HEK293 (cell line): ENCODE measurements at regions not wholly inside any gene's neighbourhood (a gene's known extent, or its start where the extent isn't known, plus 50 kb on each side); places are given as distances from the start of the nearest gene placed in this dataset.
"Not testable (repeated sequence)": the region's sequence is repeated elsewhere in the genome, so short reads cannot be mapped to it uniquely, and the experiment has no call there.

Experiments
- CTCF ChIA-PET: fragments of 350-600 bp; formaldehyde crosslinking; extraction: SDS; loops from one replicate; lab custom pipeline; 2021; ENCODE audit warnings: antibody characterized with exemption; lab: Yijun Ruan, JAX
- POLR2A ChIA-PET: fragments of 300-600 bp; formaldehyde crosslinking; extraction: SDS; loops from one replicate; lab custom pipeline; 2020; ENCODE audit warnings: antibody characterized with exemption, inconsistent platforms; lab: Yijun Ruan, JAX
- H3K27ac ChIP-seq: fragments of 200-500 bp; sonication (Bioruptor generic); 2 replicates; pipeline ENCODE4 v1.5.1; 2014; ENCODE audit warnings: low read depth, low read length, control low read depth, inconsistent platforms; ENCODE audit errors: extremely low read depth
- H3K36me3 ChIP-seq, 2 experiments: fragments of 200-500 bp in 1 of 2; sonication (Bioruptor generic) in 1 of 2; 1 replicate in 1 of 2; 2 replicates in 1 of 2; pipeline ENCODE4 v1.5.1; 2014 to 2017; ENCODE audit warnings: inconsistent platforms in 2 of 2, low read length in 2 of 2; ENCODE audit not compliant: control insufficient read depth in 2 of 2, insufficient read depth in 1 of 2
- H3K4me1 ChIP-seq: fragments of 200-500 bp; sonication (Bioruptor generic); 2 replicates; pipeline ENCODE4 v1.5.1; 2014; ENCODE audit warnings: mild to moderate bottlenecking, low read length, inconsistent platforms; ENCODE audit not compliant: control insufficient read depth, insufficient read depth
- H3K4me3 ChIP-seq: 2 replicates; pipeline ENCODE4 v1.5.1; 2011; ENCODE audit warnings: low read depth, mild to moderate bottlenecking, control low read depth, low read length, moderate library complexity
- H3K9me3 ChIP-seq: fragments of 200-500 bp; sonication (Bioruptor generic); 2 replicates; pipeline ENCODE4 v1.5.1; 2014; ENCODE audit warnings: low read depth, low read length, inconsistent platforms; ENCODE audit not compliant: control insufficient read depth, insufficient read depth
- AEBP2 ChIP-seq: fragments of 450-650 bp; formaldehyde crosslinking; IDR thresholded peaks from 2 replicates; pipeline ENCODE4 v1.5.1; 2016; ENCODE audit warnings: missing biosample characterization, missing genetic modification characterization, borderline replicate concordance
- HIC1 ChIP-seq: fragments of 450-650 bp; formaldehyde crosslinking; IDR thresholded peaks from 2 replicates; pipeline ENCODE4 v1.5.1; 2016; ENCODE audit warnings: missing biosample characterization, missing genetic modification characterization
- HOXA7 ChIP-seq: sonication (generic); formaldehyde crosslinking; IDR thresholded peaks from 2 replicates; pipeline ENCODE4 v1.8.1; 2022; ENCODE audit warnings: missing genetic modification reagents, borderline replicate concordance
- KLF16 ChIP-seq: fragments of 450-650 bp; formaldehyde crosslinking; IDR thresholded peaks from 2 replicates; pipeline ENCODE4 v1.5.1; 2017; ENCODE audit warnings: missing biosample characterization, missing genetic modification characterization
- MEIS1 ChIP-seq: sonication (generic); formaldehyde crosslinking; IDR thresholded peaks from 2 replicates; pipeline ENCODE4 v1.8.1; 2022; ENCODE audit warnings: missing genetic modification reagents, mild to moderate bottlenecking, borderline replicate concordance
- TCF7L2 ChIP-seq: IDR thresholded peaks from 2 replicates; pipeline ENCODE4 v1.6.1; 2011; ENCODE audit warnings: low read depth, mild to moderate bottlenecking, inconsistent platforms, low read length, moderate library complexity, borderline replicate concordance
- WT1 ChIP-seq: fragments of 450-650 bp; formaldehyde crosslinking; IDR thresholded peaks from 2 replicates; pipeline ENCODE4 v1.5.1; 2016; ENCODE audit warnings: missing biosample characterization, missing genetic modification characterization
- ZBTB1 ChIP-seq: fragments of 450-650 bp; formaldehyde crosslinking; IDR thresholded peaks from 2 replicates; pipeline ENCODE4 v1.5.1; 2016; ENCODE audit warnings: missing biosample characterization, missing genetic modification characterization
- ZBTB17 ChIP-seq: fragments of 450-650 bp; formaldehyde crosslinking; IDR thresholded peaks from 2 replicates; pipeline ENCODE4 v1.5.1; 2016; ENCODE audit warnings: missing biosample characterization, missing genetic modification characterization
- ZBTB20 ChIP-seq: fragments of 450-650 bp; formaldehyde crosslinking; IDR thresholded peaks from 2 replicates; pipeline ENCODE4 v1.5.1; 2016; ENCODE audit warnings: missing biosample characterization, missing genetic modification characterization
- ZBTB8A ChIP-seq: fragments of 450-650 bp; formaldehyde crosslinking; IDR thresholded peaks from 2 replicates; pipeline ENCODE4 v1.5.1; 2016; ENCODE audit warnings: missing biosample characterization, missing genetic modification characterization
- ZNF121 ChIP-seq: fragments of 450-650 bp; formaldehyde crosslinking; IDR thresholded peaks from 2 replicates; pipeline ENCODE4 v1.5.1; 2016; ENCODE audit warnings: missing biosample characterization, missing genetic modification characterization
- ZNF16 ChIP-seq: fragments of 450-650 bp; formaldehyde crosslinking; IDR thresholded peaks from 2 replicates; pipeline ENCODE4 v1.5.1; 2016; ENCODE audit warnings: low read depth, missing biosample characterization, missing genetic modification characterization
- ZNF2 ChIP-seq: fragments of 450-650 bp; formaldehyde crosslinking; IDR thresholded peaks from 2 replicates; pipeline ENCODE4 v1.5.1; 2016; ENCODE audit warnings: missing biosample characterization, missing genetic modification characterization
- ZNF239 ChIP-seq: fragments of 450-650 bp; formaldehyde crosslinking; IDR thresholded peaks from 2 replicates; pipeline ENCODE4 v1.5.1; 2016; ENCODE audit warnings: missing biosample characterization, missing genetic modification characterization
- ZNF341 ChIP-seq: fragments of 450-650 bp; formaldehyde crosslinking; IDR thresholded peaks from 2 replicates; pipeline ENCODE4; 2016; ENCODE audit warnings: low read depth, missing biosample characterization, missing genetic modification characterization
- ZNF37A ChIP-seq: fragments of 450-650 bp; IDR thresholded peaks from 2 replicates; pipeline ENCODE4 v1.5.1; 2018; ENCODE audit warnings: missing biosample characterization, missing genetic modification characterization
- ZNF394 ChIP-seq: fragments of 450-650 bp; formaldehyde crosslinking; IDR thresholded peaks from 2 replicates; pipeline ENCODE4 v1.5.1; 2016; ENCODE audit warnings: missing biosample characterization, missing genetic modification characterization, mild to moderate bottlenecking, moderate library complexity, borderline replicate concordance
- ZNF473 ChIP-seq: fragments of 450-650 bp; formaldehyde crosslinking; IDR thresholded peaks from 2 replicates; pipeline ENCODE4 v1.5.1; 2017; ENCODE audit warnings: missing biosample characterization, missing genetic modification characterization
- ZNF558 ChIP-seq: fragments of 450-650 bp; formaldehyde crosslinking; IDR thresholded peaks from 2 replicates; pipeline ENCODE4 v1.5.1; 2016; ENCODE audit warnings: missing biosample characterization, missing genetic modification characterization
- ZNF571 ChIP-seq: fragments of 450-650 bp; formaldehyde crosslinking; IDR thresholded peaks from 2 replicates; pipeline ENCODE4 v1.5.0; 2017; ENCODE audit warnings: missing biosample characterization, missing genetic modification characterization
- ZNF585B ChIP-seq: fragments of 450-650 bp; formaldehyde crosslinking; IDR thresholded peaks from 2 replicates; pipeline ENCODE4 v1.5.1; 2016; ENCODE audit warnings: missing biosample characterization, missing genetic modification characterization
- ZNF629 ChIP-seq: fragments of 450-650 bp; formaldehyde crosslinking; IDR thresholded peaks from 2 replicates; pipeline ENCODE4 v1.5.1; 2017; ENCODE audit warnings: missing biosample characterization, missing genetic modification characterization
- ZNF704 ChIP-seq: fragments of 450-650 bp; formaldehyde crosslinking; IDR thresholded peaks from 2 replicates; pipeline ENCODE4 v1.5.1; 2016; ENCODE audit warnings: missing biosample characterization, missing genetic modification characterization
- ZNF768 ChIP-seq: fragments of 450-650 bp; formaldehyde crosslinking; IDR thresholded peaks from 2 replicates; pipeline ENCODE4 v1.5.1; 2018; ENCODE audit warnings: missing biosample characterization, mild to moderate bottlenecking, missing genetic modification characterization
- ZNF776 ChIP-seq: fragments of 450-650 bp; formaldehyde crosslinking; IDR thresholded peaks from 2 replicates; pipeline ENCODE4 v1.5.0; 2017; ENCODE audit warnings: missing biosample characterization, missing genetic modification characterization, borderline replicate concordance
- ZNF792 ChIP-seq: fragments of 450-650 bp; formaldehyde crosslinking; IDR thresholded peaks from 2 replicates; pipeline ENCODE4 v1.5.1; 2016; ENCODE audit warnings: missing biosample characterization, missing genetic modification characterization
- ZSCAN23 ChIP-seq: fragments of 450-650 bp; formaldehyde crosslinking; IDR thresholded peaks from 2 replicates; pipeline ENCODE4 v1.5.1; 2016; ENCODE audit warnings: missing biosample characterization, missing genetic modification characterization

GRCh38 chr3:150342896-150343467, 65.1 kb upstream of the TSC22D2 start:
- ChIA-PET CTCF (interaction anchor here (0.9 kb wide), 1 partner anchor 10 kb away, joined by 3 read pairs; no protein-coding TSS in a partner anchor), POLR2A (no interaction called here)
- no peak overlapping the region for H3K4me3 ChIP-seq
- H3K27ac ChIP-seq = no peak overlapping the region
- no peak for TF ChIP-seq ZNF768
- TF ChIP-seq ZBTB17 (tag by site-specific recombination) = 0 out of 2 replicates have a peak, but pooled peaks have one; percentile 20
- H3K9me3 ChIP-seq = no peaks in the 10 kb centered on the region
- H3K36me3 ChIP-seq = no peaks in the 10 kb centered on the region
- H3K4me1 ChIP-seq = no peaks in the 10 kb centered on the region

GRCh38 chr3:150341891-150342290, 66.2 kb upstream of the TSC22D2 start:
- TF ChIP-seq AEBP2 (no peak), ZNF341 (tag by site-specific recombination) (no peak), TCF7L2 (no peak), ZNF629 (tag by site-specific recombination) (no peak), MEIS1 (CRISPR knock-in tag) (no peak), ZBTB8A (tag by site-specific recombination) (no peak), KLF16 (no peak), ZNF571 (tag by site-specific recombination) (no peak), ZNF37A (tag by site-specific recombination) (no peak), ZNF585B (tag by site-specific recombination) (no peak), ZNF239 (tag by site-specific recombination) (no peak), ZNF16 (tag by site-specific recombination) (no peak), ZSCAN23 (tag by site-specific recombination) (no peak), ZNF121 (tag by site-specific recombination) (no peak), ZNF394 (tag by site-specific recombination) (no peak), WT1 (tag by site-specific recombination) (no peak), ZNF2 (no peak), ZNF768 (no peak)
- TF ChIP-seq, all 188 proteins: peak for 0
- no peak overlapping the region for H3K27ac ChIP-seq
- no peak overlapping the region for H3K4me3 ChIP-seq
- ChIA-PET POLR2A (no interaction called here), CTCF (no interaction called here)
- no peaks in the 10 kb centered on the region for H3K4me1 ChIP-seq
- no peaks in the 10 kb centered on the region for H3K36me3 ChIP-seq
- H3K9me3 ChIP-seq = no peaks in the 10 kb centered on the region

- POLR2A ChIA-PET, H3K9me3 ChIP-seq, CTCF ChIA-PET, H3K4me1 ChIP-seq, H3K4me3 ChIP-seq, H3K36me3 ChIP-seq, H3K27ac ChIP-seq: not testable (repeated sequence)
These were observed 71.7 kb upstream of the TSC22D2 start for GRCh38 chr3:150336363-150336762.

- no peaks in the 10 kb centered on the region for H3K9me3 ChIP-seq
- H3K4me1 ChIP-seq = no peaks in the 10 kb centered on the region
- ChIA-PET POLR2A (no interaction called here), CTCF (no interaction called here)
- H3K27ac ChIP-seq = no peak overlapping the region
- H3K4me3 ChIP-seq = no peak overlapping the region
- no peaks in the 10 kb centered on the region for H3K36me3 ChIP-seq
- no peak for TF ChIP-seq ZBTB1 (tag by site-specific recombination)
- no peak for TF ChIP-seq HIC1 (tag by site-specific recombination)
- no peak for TF ChIP-seq ZBTB20 (tag by site-specific recombination)
- TF ChIP-seq ZNF473 = no peak
- TF ChIP-seq HOXA7 (CRISPR knock-in tag) = no peak
- TF ChIP-seq ZNF776 (tag by site-specific recombination) = no peak
- no peak for TF ChIP-seq ZNF792 (tag by site-specific recombination)
- TF ChIP-seq ZNF558 (tag by site-specific recombination) = no peak
- no peak for TF ChIP-seq ZNF704 (tag by site-specific recombination)
These were observed 72.5 kb upstream of the TSC22D2 start for GRCh38 chr3:150335631-150336030.
